Naive thymus-derived CD4-positive, alpha-beta T cell (primary cell): ENCODE measurements at regions not wholly inside any gene's neighbourhood (a gene's known extent, or its start where the extent isn't known, plus 50 kb on each side); places are given as distances from the start of the nearest gene placed in this dataset.

ENCODE experiments used
- ATAC-seq: fragments of 150-1000 bp; cut with Tn5 transposase; 2 replicates; pipeline ENCODE4 v1.10.0; 2021; ENCODE audit warnings: mild to moderate bottlenecking, moderate library complexity
- CTCF ChIA-PET: fragments of 350-600 bp; sonication (Branson Sonifier 250); formaldehyde crosslinking; loops from one replicate; lab custom pipeline; 2021; ENCODE audit warnings: antibody characterized with exemption; lab: Charles Lee
- POLR2A ChIA-PET: fragments of 350-600 bp; sonication (Branson Sonifier 250); formaldehyde crosslinking; loops from one replicate; lab custom pipeline; 2021; ENCODE audit warnings: antibody characterized with exemption, inconsistent platforms; lab: Charles Lee
- DNase-seq, 9 donors: peaks; one replicate each; pipeline versions ENCODE4 v3.0.0 to v3.0.0-alpha.2; 2020 to 2022; ENCODE audit warnings: mixed read lengths in 1 of 9
- H3K27ac ChIP-seq: one replicate; pipeline ENCODE4 v1.7.0; 2013; ENCODE audit warnings: mild to moderate bottlenecking, low read depth, low read length, moderate library complexity
- H3K27me3 ChIP-seq, 2 donors: one replicate each; pipeline ENCODE4 v1.7.0; 2013; ENCODE audit warnings: low read length in 2 of 2, mild to moderate bottlenecking in 2 of 2, moderate library complexity in 2 of 2; ENCODE audit not compliant: control insufficient read depth in 2 of 2, insufficient read depth in 2 of 2
- H3K36me3 ChIP-seq, 3 experiments: 1 replicate in 2 of 3; 2 replicates in 1 of 3; pipeline ENCODE4 v1.7.0; 2013; ENCODE audit warnings: low read length in 3 of 3, mild to moderate bottlenecking in 3 of 3, moderate library complexity in 1 of 3; ENCODE audit not compliant: insufficient read depth in 3 of 3, control insufficient read depth in 2 of 3
- H3K4me1 ChIP-seq, 2 donors: one replicate each; pipeline ENCODE4 v1.7.0; 2013; ENCODE audit warnings: low read length in 2 of 2, mild to moderate bottlenecking in 2 of 2, moderate library complexity in 1 of 2; ENCODE audit not compliant: control insufficient read depth in 2 of 2, insufficient read depth in 2 of 2
- H3K4me3 ChIP-seq: 2 replicates; pipeline ENCODE4 v1.7.0; 2013; ENCODE audit warnings: mild to moderate bottlenecking, low read length
- H3K9me3 ChIP-seq, 3 experiments: 1 replicate in 2 of 3; 2 replicates in 1 of 3; pipeline ENCODE4 v1.7.0; 2013; ENCODE audit warnings: low read length in 3 of 3; ENCODE audit not compliant: control insufficient read depth in 2 of 3
- H3K27ac Mint-ChIP-seq, 9 donors: one replicate each; pipeline ENCODE4 v1.8.0; 2020 to 2022; ENCODE audit warnings: mixed read lengths in 9 of 9, mild to moderate bottlenecking in 8 of 9, moderate library complexity in 5 of 9, inconsistent platforms in 2 of 9
- H3K27me3 Mint-ChIP-seq, 5 donors: one replicate each; pipeline ENCODE4 v1.8.0; 2021 to 2022; ENCODE audit warnings: mixed read lengths in 5 of 5, mild to moderate bottlenecking in 1 of 5
- H3K36me3 Mint-ChIP-seq, 5 donors: one replicate each; pipeline ENCODE4 v1.8.0; 2020 to 2022; ENCODE audit warnings: mixed read lengths in 5 of 5, mild to moderate bottlenecking in 3 of 5, inconsistent platforms in 1 of 5
- H3K4me1 Mint-ChIP-seq, 7 donors: one replicate each; pipeline ENCODE4 v1.8.0; 2020 to 2022; ENCODE audit warnings: mixed read lengths in 7 of 7, mild to moderate bottlenecking in 3 of 7, inconsistent platforms in 1 of 7
- H3K4me3 Mint-ChIP-seq, 10 donors: one replicate each; pipeline ENCODE4 v1.8.0; 2020 to 2022; ENCODE audit warnings: mild to moderate bottlenecking in 10 of 10, mixed read lengths in 10 of 10, moderate library complexity in 6 of 10, inconsistent platforms in 2 of 10
- H3K9me3 Mint-ChIP-seq, 11 donors: one replicate each; pipeline ENCODE4 v1.8.0; 2020 to 2022; ENCODE audit warnings: mixed read lengths in 11 of 11, mild to moderate bottlenecking in 4 of 11, inconsistent platforms in 1 of 11, moderate library complexity in 1 of 11
- intact Hi-C, 2 donors: fragments of 100-400 bp; cut with micrococcal nuclease; formaldehyde crosslinking; loops; one replicate each; pipeline ENCODE4 v1.15.1; 2023

DNA sequence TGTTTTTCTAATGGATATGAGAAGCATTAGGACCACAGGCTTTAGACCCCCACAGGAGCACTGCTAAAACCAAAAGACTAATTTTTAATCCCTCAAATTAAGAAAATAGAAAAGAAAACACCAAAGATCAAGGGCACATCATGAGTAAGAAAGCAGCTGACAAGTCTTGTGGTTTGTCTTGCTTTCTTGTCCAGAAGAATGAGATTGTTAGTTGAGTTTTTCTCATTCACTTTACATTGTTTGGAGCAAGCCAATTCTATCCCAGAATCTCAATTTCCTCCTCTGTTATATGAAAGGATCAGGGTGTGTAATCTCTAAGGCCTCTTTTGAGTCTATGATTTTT lies 899.0 kb downstream of the KCNJ2 start:
- CTCF ChIA-PET, result no interaction called here

DNA sequence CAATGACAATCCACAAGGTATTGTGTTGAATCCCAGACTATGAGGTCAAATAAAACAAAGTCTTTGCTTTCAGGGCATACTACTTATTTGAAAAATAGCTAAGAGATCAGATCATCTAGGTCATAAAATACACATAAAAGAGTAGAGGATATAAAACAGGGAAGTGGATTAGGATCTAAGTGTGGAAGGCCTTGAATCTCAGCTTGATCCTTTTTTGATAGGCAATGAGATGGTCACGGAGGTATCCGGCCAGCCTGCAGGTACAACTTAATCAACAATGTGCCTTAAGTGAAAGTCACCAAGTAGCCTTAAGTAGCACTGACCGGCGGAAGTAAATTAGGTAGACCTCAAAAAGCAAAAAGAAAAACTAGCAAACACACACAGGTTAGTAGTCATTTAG lies 901.7 kb downstream of the KCNJ2 start:
- Histone ChIP-seq H3K4me3 (no peak overlapping the region), H3K9me3 (no peaks in the 10 kb centered on the region), H3K4me1 (no peaks in the 10 kb centered on the region), H3K36me3 (no peaks in the 10 kb centered on the region), H3K27ac (no peak overlapping the region), H3K27me3 (no peaks in the 10 kb centered on the region)
- DNase-seq (no peak), ATAC-seq (no peak)
- H3K9me3 Mint-ChIP-seq, result peaks cover 0 to 14% (median 0%) of the 10 kb centered on the region in 11 donors
- no peaks in the 10 kb centered on the region for H3K4me1 Mint-ChIP-seq
- no peak overlapping the region for H3K4me3 Mint-ChIP-seq
- no peak overlapping the region for H3K27ac Mint-ChIP-seq
- ChIA-PET CTCF (no interaction called here), POLR2A (no interaction called here)
- no peaks in the 10 kb centered on the region for H3K27me3 Mint-ChIP-seq
- no peaks in the 10 kb centered on the region for H3K36me3 Mint-ChIP-seq
- intact Hi-C loops, result no loop called here

More for the DNA sequence above, 899.0 kb downstream of the KCNJ2 start:
- no peak overlapping the region for H3K27ac Mint-ChIP-seq
- H3K4me1 Mint-ChIP-seq, result no peaks in the 10 kb centered on the region
- Histone ChIP-seq H3K9me3 (no peaks in the 10 kb centered on the region), H3K27ac (no peak overlapping the region), H3K27me3 (no peaks in the 10 kb centered on the region), H3K4me3 (no peak overlapping the region), H3K36me3 (no peaks in the 10 kb centered on the region), H3K4me1 (no peaks in the 10 kb centered on the region)
- H3K36me3 Mint-ChIP-seq, result no peaks in the 10 kb centered on the region
- no peak overlapping the region for H3K4me3 Mint-ChIP-seq
- intact Hi-C loops, result no loop called here
- H3K9me3 Mint-ChIP-seq, result peaks cover 0 to 9% (median 2%) of the 10 kb centered on the region in 11 donors
- no peak for ATAC-seq
- no peak for DNase-seq
- POLR2A ChIA-PET, result no interaction called here
- no peaks in the 10 kb centered on the region for H3K27me3 Mint-ChIP-seq

DNA sequence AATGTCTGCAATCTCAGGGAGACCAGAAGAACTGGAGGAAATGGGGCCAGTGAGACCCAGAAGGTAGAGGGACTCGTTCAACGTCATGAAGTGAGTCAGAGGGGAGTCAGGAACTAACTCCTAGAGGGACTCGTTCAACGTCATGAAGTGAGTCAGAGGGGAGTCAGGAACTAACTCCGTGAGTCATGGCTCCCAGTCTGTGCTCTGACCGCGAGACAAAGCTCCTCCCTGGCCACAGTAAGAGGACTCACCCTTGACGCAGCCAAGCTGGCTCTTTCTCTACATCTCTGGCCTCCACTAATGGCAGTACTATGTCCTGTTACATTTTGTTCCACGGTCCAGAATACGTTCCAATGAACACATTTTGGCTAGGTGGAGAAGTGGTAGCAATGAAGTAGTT lies 902.5 kb downstream of the KCNJ2 start:
- H3K9me3 Mint-ChIP-seq, result peaks cover 0 to 14% (median 0%) of the 10 kb centered on the region in 11 donors
- Histone ChIP-seq H3K27ac (no peak overlapping the region), H3K4me3 (no peak overlapping the region), H3K4me1 (no peaks in the 10 kb centered on the region), H3K36me3 (no peaks in the 10 kb centered on the region), H3K27me3 (no peaks in the 10 kb centered on the region), H3K9me3 (no peaks in the 10 kb centered on the region)
- intact Hi-C loops, result no loop called here
- no peak overlapping the region for H3K4me3 Mint-ChIP-seq
- ATAC-seq, result no peak
- H3K27ac Mint-ChIP-seq, result no peak overlapping the region
- H3K36me3 Mint-ChIP-seq, result no peaks in the 10 kb centered on the region
- DNase-seq, result no peak
- ChIA-PET POLR2A (no interaction called here), CTCF (no interaction called here)
- H3K4me1 Mint-ChIP-seq, result no peaks in the 10 kb centered on the region
- no peaks in the 10 kb centered on the region for H3K27me3 Mint-ChIP-seq

DNA sequence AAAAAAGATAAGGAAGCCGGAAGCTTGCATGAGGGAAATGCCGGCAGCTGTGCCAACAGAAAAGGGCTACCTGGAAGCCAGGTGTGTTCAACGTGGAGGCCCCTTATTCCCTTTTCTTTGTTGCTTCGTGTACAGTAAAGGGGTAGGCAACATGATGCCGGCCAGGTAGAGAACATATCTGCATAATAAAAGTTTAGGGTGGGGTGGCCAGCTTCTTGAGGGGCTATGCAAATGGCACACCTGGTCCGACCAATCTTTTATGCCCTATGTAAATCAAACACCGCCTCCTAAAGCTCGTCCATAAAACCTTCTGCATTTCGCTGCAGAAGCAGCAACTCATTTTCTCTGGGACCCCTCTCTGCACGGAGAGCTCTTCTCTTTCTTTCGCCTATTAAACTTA lies 911.6 kb downstream of the KCNJ2 start:
- CTCF ChIA-PET, result no interaction called here
- no peaks in the 10 kb centered on the region for H3K36me3 ChIP-seq
- Mint-ChIP-seq H3K36me3 (no peaks in the 10 kb centered on the region), H3K4me1 (no peaks in the 10 kb centered on the region), H3K27ac (no peak overlapping the region), H3K4me3 (no peak overlapping the region), H3K9me3 (peaks cover 0 to 18% (median 7%) of the 10 kb centered on the region in 11 donors), H3K27me3 (no peaks in the 10 kb centered on the region)
- ATAC-seq (no peak), DNase-seq (no peak)
- no peaks in the 10 kb centered on the region for H3K4me1 ChIP-seq
- no peak overlapping the region for H3K4me3 ChIP-seq
- H3K9me3 ChIP-seq, result no peaks in the 10 kb centered on the region
- intact Hi-C loops, result no loop called here
- H3K27me3 ChIP-seq, result no peaks in the 10 kb centered on the region
- H3K27ac ChIP-seq, result no peak overlapping the region
- POLR2A ChIA-PET, result no interaction called here

DNA sequence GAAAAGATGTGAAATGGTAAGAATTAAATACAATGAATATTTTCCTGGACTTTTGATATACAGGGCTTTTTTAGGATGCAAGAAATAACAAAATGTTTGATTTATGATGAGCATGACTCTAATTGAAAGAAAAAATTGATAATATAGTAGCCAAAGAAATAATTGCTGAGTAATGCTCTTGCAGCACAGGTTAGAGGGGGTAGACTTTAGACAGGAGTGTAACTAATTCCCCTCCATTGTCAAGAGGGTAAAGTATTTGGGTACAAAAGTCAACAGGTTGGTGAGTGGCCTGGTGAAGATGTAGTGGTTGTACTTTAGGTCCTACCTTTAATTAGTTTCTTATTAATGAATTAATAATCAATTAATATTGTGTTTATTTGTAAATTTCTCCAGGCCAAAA lies 912.3 kb downstream of the KCNJ2 start:
- H3K4me3 Mint-ChIP-seq, result no peak overlapping the region
- intact Hi-C loops, result no loop called here
- H3K4me1 ChIP-seq, result no peaks in the 10 kb centered on the region
- H3K9me3 Mint-ChIP-seq, result peaks cover 0 to 22% (median 10%) of the 10 kb centered on the region in 11 donors
- no peak overlapping the region for H3K4me3 ChIP-seq
- H3K9me3 ChIP-seq, result no peaks in the 10 kb centered on the region
- H3K27me3 Mint-ChIP-seq, result no peaks in the 10 kb centered on the region
- DNase-seq, result no peak
- H3K27ac Mint-ChIP-seq, result no peak overlapping the region
- POLR2A ChIA-PET, result no interaction called here
- no peaks in the 10 kb centered on the region for H3K36me3 ChIP-seq
- no peaks in the 10 kb centered on the region for H3K4me1 Mint-ChIP-seq
- ATAC-seq, result no peak
- H3K27ac ChIP-seq, result no peak overlapping the region
- no peaks in the 10 kb centered on the region for H3K27me3 ChIP-seq
- H3K36me3 Mint-ChIP-seq, result no peaks in the 10 kb centered on the region
- CTCF ChIA-PET, result no interaction called here

DNA sequence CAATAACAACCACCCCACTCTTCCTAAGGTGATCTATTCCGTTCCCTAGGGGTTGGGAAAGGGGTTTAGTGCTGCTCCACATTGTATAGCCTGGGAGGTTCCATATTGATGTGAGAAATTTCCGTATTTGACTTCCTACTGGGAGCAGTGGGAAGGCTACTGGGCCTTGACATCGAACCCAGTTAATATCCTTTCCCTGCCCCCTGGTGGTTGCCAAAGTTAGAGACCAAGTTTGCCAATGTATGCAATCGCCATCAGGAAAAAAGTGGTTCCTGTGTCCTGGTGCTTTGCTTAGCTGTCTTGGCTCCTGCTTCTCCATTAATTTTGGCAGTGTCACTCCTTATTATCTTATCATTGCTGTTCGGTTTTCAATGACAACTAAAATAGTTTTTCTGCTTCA lies 914.9 kb downstream of the KCNJ2 start:
- Histone ChIP-seq H3K9me3 (no peaks in the 10 kb centered on the region), H3K27me3 (no peaks in the 10 kb centered on the region), H3K36me3 (no peaks in the 10 kb centered on the region), H3K27ac (no peak overlapping the region), H3K4me3 (no peak overlapping the region), H3K4me1 (no peaks in the 10 kb centered on the region)
- no peak overlapping the region for H3K27ac Mint-ChIP-seq
- peaks cover under 1 to 21% (median 6%) of the 10 kb centered on the region in 11 donors for H3K9me3 Mint-ChIP-seq
- CTCF ChIA-PET, result no interaction called here
- H3K27me3 Mint-ChIP-seq, result no peaks in the 10 kb centered on the region
- no peak overlapping the region for H3K4me3 Mint-ChIP-seq
- no peaks in the 10 kb centered on the region for H3K4me1 Mint-ChIP-seq
- POLR2A ChIA-PET, result no interaction called here
- no peaks in the 10 kb centered on the region for H3K36me3 Mint-ChIP-seq
- DNase-seq, result no peak
- intact Hi-C loops, result no loop called here
- no peak for ATAC-seq

DNA sequence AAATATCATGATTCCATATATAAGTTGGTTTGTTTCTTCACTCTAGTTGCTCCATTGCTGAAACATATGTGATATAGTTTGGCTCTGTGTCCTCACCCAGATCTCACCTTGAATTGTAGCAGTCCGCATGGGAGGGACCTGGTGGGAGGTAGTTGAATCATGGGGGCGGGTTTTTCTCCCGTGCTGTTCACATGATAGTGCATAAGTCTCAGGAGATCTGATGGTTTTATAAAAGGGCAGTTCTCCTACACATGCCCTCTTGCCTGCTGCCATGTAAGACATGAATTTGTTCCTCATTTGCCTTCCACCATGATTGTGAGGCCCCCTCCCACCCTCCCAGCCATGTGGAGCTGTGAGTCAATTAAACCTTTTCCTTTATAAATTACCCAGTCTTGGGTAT lies 915.5 kb downstream of the KCNJ2 start:
- intact Hi-C loops, result no loop called here
- Mint-ChIP-seq H3K9me3 (peaks cover 0 to 15% (median 5%) of the 10 kb centered on the region in 11 donors), H3K4me3 (no peak overlapping the region), H3K4me1 (no peaks in the 10 kb centered on the region), H3K27me3 (no peaks in the 10 kb centered on the region), H3K36me3 (no peaks in the 10 kb centered on the region), H3K27ac (no peak overlapping the region)
- Histone ChIP-seq H3K4me1 (no peaks in the 10 kb centered on the region), H3K4me3 (no peak overlapping the region), H3K27me3 (no peaks in the 10 kb centered on the region), H3K9me3 (no peaks in the 10 kb centered on the region), H3K27ac (no peak overlapping the region), H3K36me3 (no peaks in the 10 kb centered on the region)
- DNase-seq (no peak), ATAC-seq (no peak)
- POLR2A ChIA-PET, result no interaction called here
- CTCF ChIA-PET, result no interaction called here
